ENCODE measurements at regions not wholly inside any gene's neighbourhood (a gene's known extent, or its start where the extent isn't known, plus 50 kb on each side); places are given as distances from the start of the nearest gene placed in this dataset.

DNA sequence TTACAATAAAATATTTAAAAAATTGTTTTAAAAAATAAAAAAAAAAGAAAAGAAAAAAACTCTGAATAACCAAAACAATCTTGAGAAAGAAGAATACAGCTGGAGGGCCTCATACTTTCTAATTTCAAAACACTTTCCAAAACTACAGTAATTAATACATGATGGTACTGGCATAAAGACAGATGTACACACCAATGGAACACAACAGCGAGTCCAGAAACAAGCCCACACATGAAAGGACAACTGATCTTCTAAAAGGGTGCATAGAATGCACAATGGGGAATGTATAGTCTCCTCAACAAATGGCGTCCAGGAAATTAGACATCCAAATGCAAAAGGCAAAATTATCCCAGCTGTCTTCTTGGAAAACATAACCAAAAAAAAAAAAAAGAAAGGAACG is 99.6 kb downstream of the LURAP1L start:
- Histone ChIP-seq H3K27me3 (no peaks in the 10 kb centered on the region), H3K36me3 (no peaks in the 10 kb centered on the region), H3K4me3 (no peak overlapping the region), H3K9me3 (ENCODE audit: low read depth) (no peaks in the 10 kb centered on the region), H3K27ac (no peak overlapping the region), H3K4me1 (ENCODE audit: low read depth) (no peaks in the 10 kb centered on the region)
- no peak for TF ChIP-seq CTCF (IDR thresholded peaks at IDR 0.05; ENCODE audit: low read depth, low read length)
- DNase-seq (ENCODE audit: low read depth in 1 of 2, low spot score in 1 of 2), result no peak

DNA sequence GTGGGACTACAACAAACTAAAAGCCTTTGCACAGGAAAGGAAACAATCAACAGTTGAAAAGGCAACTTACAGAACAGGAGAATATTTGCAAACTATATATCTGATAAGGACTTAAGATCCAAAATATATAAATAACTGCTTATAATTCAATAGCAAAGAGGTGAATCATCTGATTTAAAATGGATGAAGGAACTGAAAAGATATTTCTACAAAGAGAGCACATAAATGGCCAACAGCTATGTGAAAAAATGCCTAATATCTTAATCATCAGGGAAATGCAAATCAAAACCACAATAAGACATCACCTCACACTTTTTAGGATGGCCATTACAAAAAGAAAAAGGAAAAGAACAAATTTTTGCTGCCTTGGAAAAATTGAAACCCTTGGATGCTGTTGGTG is 100.4 kb downstream of the LURAP1L start:
- no peaks in the 10 kb centered on the region for H3K27me3 ChIP-seq
- no peak overlapping the region for H3K27ac ChIP-seq
- H3K4me1 ChIP-seq (ENCODE audit: low read depth), result peaks cover 1% of the 10 kb centered on the region
- H3K4me3 ChIP-seq, result no peak overlapping the region
- no peak for TF ChIP-seq CTCF (IDR thresholded peaks at IDR 0.05; ENCODE audit: low read depth, low read length)
- DNase-seq (ENCODE audit: low read depth in 1 of 2, low spot score in 1 of 2), result peak in 1 of 2 donors; percentile 15
- H3K36me3 ChIP-seq, result no peaks in the 10 kb centered on the region
- H3K9me3 ChIP-seq (ENCODE audit: low read depth), result no peaks in the 10 kb centered on the region

DNA sequence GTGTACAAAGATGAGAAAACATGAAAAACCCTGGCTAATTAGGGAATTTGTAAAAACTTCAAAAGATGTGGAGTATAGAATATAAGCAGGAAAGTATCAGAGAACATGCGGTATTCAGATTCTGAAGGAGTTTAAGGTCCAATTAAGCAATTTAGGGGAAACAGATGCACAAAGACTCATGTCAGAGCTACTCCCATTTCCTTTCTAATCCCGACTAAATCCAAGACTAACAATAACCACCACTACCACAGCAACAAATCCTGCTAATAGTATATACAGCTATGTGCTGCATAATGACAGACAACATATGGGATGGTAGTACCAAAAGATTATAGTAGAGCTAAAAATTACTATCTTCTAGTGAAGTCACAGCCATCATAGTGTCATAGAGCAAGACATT is 102.1 kb downstream of the LURAP1L start:
- peaks cover 10% of the 10 kb centered on the region for H3K4me1 ChIP-seq (ENCODE audit: low read depth)
- no peaks in the 10 kb centered on the region for H3K9me3 ChIP-seq (ENCODE audit: low read depth)
- TF ChIP-seq CTCF (IDR thresholded peaks at IDR 0.05; ENCODE audit: low read depth, low read length), result no peak
- no peak overlapping the region for H3K4me3 ChIP-seq
- peak in 1 of 2 donors; percentile 17 for DNase-seq (ENCODE audit: low read depth in 1 of 2, low spot score in 1 of 2)
- no peak overlapping the region for H3K27ac ChIP-seq
- H3K27me3 ChIP-seq, result no peaks in the 10 kb centered on the region
- no peaks in the 10 kb centered on the region for H3K36me3 ChIP-seq

- H3K4me1 ChIP-seq (ENCODE audit: low read depth), result peaks cover 15% of the 10 kb centered on the region
- no peaks in the 10 kb centered on the region for H3K27me3 ChIP-seq
- H3K36me3 ChIP-seq, result no peaks in the 10 kb centered on the region
- no peak overlapping the region for H3K4me3 ChIP-seq
- DNase-seq (ENCODE audit: low read depth in 1 of 2, low spot score in 1 of 2), result no peak
- H3K27ac ChIP-seq, result no peak overlapping the region
- H3K9me3 ChIP-seq (ENCODE audit: low read depth), result no peaks in the 10 kb centered on the region
- TF ChIP-seq CTCF (IDR thresholded peaks at IDR 0.05; ENCODE audit: low read depth, low read length), result no peak
Observed at GRCh38 chr9:12878351-12878978, 103.6 kb downstream of the LURAP1L start.

DNA sequence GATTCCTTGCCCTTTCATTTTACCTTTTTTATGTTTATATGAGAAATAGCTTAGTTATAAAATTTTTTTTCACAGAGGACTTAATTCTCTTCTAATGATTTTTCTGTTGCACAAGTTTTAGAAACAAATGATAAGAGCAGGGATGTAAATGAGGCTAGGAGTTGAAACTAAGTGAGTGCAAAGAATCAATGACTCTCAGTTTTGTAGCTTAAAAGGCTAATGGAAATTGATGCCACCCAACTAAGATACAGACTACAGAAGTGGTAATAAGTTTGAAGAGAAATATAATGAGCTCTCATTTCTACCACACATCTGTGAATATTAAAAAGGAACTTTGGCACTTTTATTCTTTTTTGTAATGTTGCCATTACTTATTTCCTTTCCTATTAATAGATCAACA is 105.1 kb downstream of the LURAP1L start:
- H3K9me3 ChIP-seq (ENCODE audit: low read depth), result no peaks in the 10 kb centered on the region
- H3K4me1 ChIP-seq (ENCODE audit: low read depth), result peaks cover 15% of the 10 kb centered on the region
- no peak for TF ChIP-seq CTCF (IDR thresholded peaks at IDR 0.05; ENCODE audit: low read depth, low read length)
- H3K36me3 ChIP-seq, result no peaks in the 10 kb centered on the region
- H3K27me3 ChIP-seq, result no peaks in the 10 kb centered on the region
- no peak for DNase-seq (ENCODE audit: low read depth in 1 of 2, low spot score in 1 of 2)
- no peak overlapping the region for H3K27ac ChIP-seq
- H3K4me3 ChIP-seq, result no peak overlapping the region

Measured in cardiac muscle cell (in vitro differentiated cells and primary cell).